K562 (cell line): ENCODE measurements at regions not wholly inside any gene's neighbourhood (a gene's known extent, or its start where the extent isn't known, plus 50 kb on each side); places are given as distances from the start of the nearest gene placed in this dataset.

Experiments used
- ATAC-seq: fragments of 200-7000 bp; cut with Tn5 transposase; 3 replicates; pipeline ENCODE4 v1.9.1; 2020; ENCODE audit warnings: moderate library complexity
- BruUV-seq: library from RNA; stranded (reverse); fragments of 400-500 nt; replicated peaks from 2 replicates; lab custom pipeline; 2021; lab: Mats Ljungman, UMichigan
- CTCF ChIA-PET: fragments of 300-600 bp; formaldehyde crosslinking; extraction: SDS; loops from one replicate; lab custom pipeline; 2021; ENCODE audit warnings: low intra/inter-chr PET ratio; lab: Yijun Ruan, JAX
- POLR2A ChIA-PET: fragments of 300-600, 350-650 bp; sonication (Branson Sonifier 250); formaldehyde crosslinking; extraction: SDS; loops from one replicate; lab custom pipeline; 2021; ENCODE audit warnings: antibody characterized with exemption, inconsistent platforms; lab: Yijun Ruan, JAX
- DNase-seq, 4 experiments: peaks; one replicate each; pipeline versions ENCODE4 v3.0.0 to v3.0.0-alpha.2; 2011 to 2018; ENCODE audit warnings: low spot score in 3 of 4, mixed read lengths in 3 of 4; ENCODE audit errors: extremely low read depth in 1 of 4
- FAIRE-seq: peaks from 2 replicates; lab custom pipeline; 2011; peaks lifted over from hg19 to GRCh38; lab: Jason Lieb, UNC
- H2AFZ ChIP-seq: 2 replicates; pipeline ENCODE4 v1.6.0; 2011; ENCODE audit warnings: low read depth, low read length, control low read depth, inconsistent platforms
- H3K27ac ChIP-seq: fragments of 200-600 bp; 3 replicates; pipeline ENCODE4 v1.8.0; 2011; ENCODE audit warnings: low read depth, mild to moderate bottlenecking, control low read depth, inconsistent platforms, low read length, moderate library complexity, mixed read lengths; ENCODE audit errors: extremely low read depth
- H3K27me3 ChIP-seq, 2 experiments: fragments of 300-600 bp in 1 of 2; 2 replicates in 1 of 2; 3 replicates in 1 of 2; pipeline versions ENCODE4 v1.6.0 to v1.8.0; 2011; ENCODE audit warnings: inconsistent platforms in 2 of 2, low read length in 2 of 2, mild to moderate bottlenecking in 1 of 2, mixed read lengths in 1 of 2, moderate library complexity in 1 of 2; ENCODE audit not compliant: control insufficient read depth in 2 of 2, insufficient read depth in 2 of 2
- H3K36me3 ChIP-seq: fragments of 300-600 bp; 3 replicates; pipeline ENCODE4 v1.8.0; 2011; ENCODE audit warnings: mild to moderate bottlenecking, low read length, inconsistent platforms; ENCODE audit not compliant: control insufficient read depth, insufficient read depth
- H3K4me1 ChIP-seq, 2 experiments: fragments of 200-600 bp in 1 of 2; replicated peaks in 1 of 2; 2 replicates in 1 of 2; 3 replicates in 1 of 2; pipeline versions ENCODE4 v1.5.1 to v1.8.0; 2011; ENCODE audit warnings: inconsistent platforms in 2 of 2, low read length in 2 of 2, mild to moderate bottlenecking in 1 of 2, mixed read lengths in 1 of 2, moderate library complexity in 1 of 2; ENCODE audit not compliant: control insufficient read depth in 2 of 2, insufficient read depth in 2 of 2
- H3K4me2 ChIP-seq: 2 replicates; pipeline ENCODE4 v1.6.1; 2011; ENCODE audit warnings: low read length, control low read depth, inconsistent platforms, mixed read lengths; ENCODE audit not compliant: insufficient read depth
- H3K4me3 ChIP-seq: fragments of 200-600 bp; sonication (generic), shearing (Covaris generic); 2 replicates; pipeline ENCODE4 v1.5.1; 2016; ENCODE audit warnings: control low read depth, inconsistent platforms
- H3K79me2 ChIP-seq: fragments of 200-600 bp; 3 replicates; pipeline ENCODE4 v1.8.0; 2011; ENCODE audit warnings: low read length, inconsistent platforms; ENCODE audit not compliant: control insufficient read depth, insufficient read depth
- H3K9ac ChIP-seq, 2 experiments: 2 replicates each; pipeline versions ENCODE4 v1.6.0 to v1.6.1; 2011; ENCODE audit warnings: low read depth in 2 of 2, low read length in 2 of 2, control low read depth in 1 of 2, inconsistent platforms in 1 of 2, mild to moderate bottlenecking in 1 of 2, mixed read lengths in 1 of 2; ENCODE audit not compliant: insufficient read depth in 1 of 2
- H3K9me1 ChIP-seq: one replicate; pipeline ENCODE4 v1.6.0; 2011; ENCODE audit warnings: inconsistent platforms, mild to moderate bottlenecking, low read length, moderate library complexity; ENCODE audit not compliant: control insufficient read depth, insufficient read depth
- H3K9me3 ChIP-seq: replicated peaks from 2 replicates; pipeline ENCODE4 v1.5.1; 2011; ENCODE audit warnings: low read depth, low read length, inconsistent platforms; ENCODE audit not compliant: control insufficient read depth, insufficient read depth
- H4K20me1 ChIP-seq: replicated peaks from 2 replicates; pipeline ENCODE4 v1.6.1; 2011; ENCODE audit warnings: low read length, inconsistent platforms, mixed read lengths; ENCODE audit not compliant: control insufficient read depth, insufficient read depth
- FOXK2 ChIP-seq, 2 experiments: fragments of 450-650 bp; IDR thresholded peaks in 1 of 2; conservative IDR thresholded peaks in 1 of 2; 2 replicates each; pipeline ENCODE4 v1.6.1; 2016; ENCODE audit warnings: low read depth in 2 of 2, mild to moderate bottlenecking in 1 of 2
- JUND ChIP-seq, 2 experiments: IDR thresholded peaks; 2 replicates in 1 of 2; 3 replicates in 1 of 2; pipeline ENCODE4 v1.6.1; 2011; ENCODE audit warnings: borderline replicate concordance in 2 of 2, low read depth in 2 of 2, low read length in 2 of 2, improper control_type of control experiment in 1 of 2, missing biosample characterization in 1 of 2, missing genetic modification characterization in 1 of 2, missing genetic modification reagents in 1 of 2
- KLF1 ChIP-seq: fragments of 450-650 bp; IDR thresholded peaks from 2 replicates; pipeline ENCODE4 v1.6.1; 2016; ENCODE audit warnings: missing genetic modification characterization, missing compliant biosample characterization
- NFIX ChIP-seq: fragments of 250-450 bp; sonication (Bioruptor Pico); IDR thresholded peaks from 2 replicates; pipeline ENCODE4 v1.4.0; 2020; ENCODE audit warnings: low read depth, mild to moderate bottlenecking, moderate library complexity
- PCBP1 ChIP-seq: fragments of 200-400 bp; formaldehyde crosslinking; IDR thresholded peaks from 2 replicates; pipeline ENCODE4 v1.6.1; 2018; ENCODE audit warnings: mild to moderate bottlenecking, low read depth, low read length; ENCODE audit not compliant: poor library complexity, severe bottlenecking
- SRSF3 ChIP-seq: fragments of 200-400 bp; formaldehyde crosslinking; IDR thresholded peaks from 2 replicates; pipeline ENCODE4 v1.6.1; 2016; ENCODE audit warnings: mild to moderate bottlenecking, low read length, moderate library complexity; ENCODE audit not compliant: insufficient read depth
- SUPT5H ChIP-seq: fragments of 450-650 bp; IDR thresholded peaks from 2 replicates; pipeline ENCODE4 v1.6.1; 2016
- TRIM25 ChIP-seq: fragments of 450-650 bp; IDR thresholded peaks from 2 replicates; pipeline ENCODE4 v1.7.0; 2016; ENCODE audit warnings: borderline replicate concordance
- WHSC1 ChIP-seq: IDR thresholded peaks from one replicate; pipeline ENCODE4 v1.6.1; 2012; ENCODE audit warnings: low read length, control low read depth, inconsistent platforms
- ZBTB2 ChIP-seq: fragments of 450-650 bp; IDR thresholded peaks from 2 replicates; pipeline ENCODE4 v1.6.1; 2016; ENCODE audit warnings: antibody characterized with exemption
- ZFP36 ChIP-seq: fragments of 150-350 bp; IDR thresholded peaks from 2 replicates; pipeline ENCODE4 v1.6.1; 2018; ENCODE audit warnings: low read length, low read depth; ENCODE audit not compliant: partially characterized antibody
- WGBS: fragments of 100-300 bp; shearing (Covaris generic); methylation state at CpG from one replicate; pipeline ENCODE4 v1.1.6; 2016; ENCODE audit warnings: low coverage, mixed read lengths; ENCODE audit not compliant: insufficient coverage; ENCODE audit errors: missing lambda C conversion rate; 5-methylcytosine and 5-hydroxymethylcytosine counted together
- in situ Hi-C: fragments of 300-500 bp; cut with MboI; formaldehyde crosslinking; loops from 4 replicates; pipeline ENCODE4 v1.15.0; 2018; ENCODE audit warnings: inconsistent platforms, mixed read lengths
- intact Hi-C: fragments of 100-400 bp; cut with micrococcal nuclease; formaldehyde crosslinking; loops from 2 replicates; pipeline ENCODE4 v1.14.2; 2022

- Histone ChIP-seq H3K9me1 (no peaks in the 10 kb centered on the region), H3K27me3 (peaks cover 0 to 4% of the 10 kb centered on the region in 2 experiments; a peak in 3 of 5 replicates), H2AFZ (no peak overlapping the region), H3K4me1 (no peaks in the 10 kb centered on the region), H3K27ac (no peak overlapping the region), H3K9ac (no peak overlapping the region), H3K36me3 (no peaks in the 10 kb centered on the region), H3K9me3 (no peaks in the 10 kb centered on the region), H3K4me3 (no peak overlapping the region), H4K20me1 (no peaks in the 10 kb centered on the region), H3K79me2 (no peaks in the 10 kb centered on the region), H3K4me2 (no peak overlapping the region)
- ChIA-PET CTCF (no interaction called here), POLR2A (interaction anchor here (0.7 kb wide), 1 partner anchor 287 kb away, joined by 3 read pairs; no protein-coding TSS in a partner anchor)
- BruUV-seq, result no TSS peak
- DNase-seq, result no peak
- in situ Hi-C loops, result loop anchor here (25.0 kb wide), 1 partner anchor 898 kb away; no protein-coding TSS in a partner anchor
- ATAC-seq, result no peak
- TF ChIP-seq WHSC1, result no peak
- no peak for TF ChIP-seq KLF1 (tag)
- no peak for TF ChIP-seq FOXK2 (conservative IDR thresholded peaks at IDR 0.05 in 1 of 2, IDR thresholded peaks at IDR 0.05 in 1 of 2; ENCODE audit: low read depth in 2 of 2)
- no peak for TF ChIP-seq JUND (IDR thresholded peaks at IDR 0.05; ENCODE audit: borderline replicate concordance, low read depth, low read length)
- TF ChIP-seq JUND (tag; IDR thresholded peaks at IDR 0.05; ENCODE audit: borderline replicate concordance, low read depth, low read length), result no peak
- intact Hi-C loops, result no loop called here
- FAIRE-seq, result no peak
Measured at GRCh38 chr2:158914066-158914465, 54.4 kb upstream of the TANC1 start.

GRCh38 chr2:158914731-158915130 lies 53.7 kb upstream of the TANC1 start:
- DNase-seq, result no peak
- Histone ChIP-seq H3K4me3 (no peak overlapping the region), H4K20me1 (no peaks in the 10 kb centered on the region), H3K9me1 (no peaks in the 10 kb centered on the region), H3K9me3 (no peaks in the 10 kb centered on the region), H3K36me3 (no peaks in the 10 kb centered on the region), H3K27me3 (peaks cover 0 to 4% of the 10 kb centered on the region in 2 experiments; a peak in 3 of 5 replicates), H3K79me2 (no peaks in the 10 kb centered on the region), H3K27ac (no peak overlapping the region), H3K9ac (no peak overlapping the region), H3K4me2 (no peak overlapping the region), H3K4me1 (no peaks in the 10 kb centered on the region), H2AFZ (no peak overlapping the region)
- 0% methylated on average over 2 of the region's 2 CpGs for WGBS
- BruUV-seq, result no TSS peak
- CTCF ChIA-PET, result no interaction called here
- no peak for ATAC-seq
- in situ Hi-C loops, result loop anchor here (25.0 kb wide), 1 partner anchor 898 kb away; no protein-coding TSS in a partner anchor
- POLR2A ChIA-PET, result interaction anchor here (0.6 to 0.7 kb wide), 2 partner anchors 75 to 287 kb away, joined by 3 read pairs; no protein-coding TSS in a partner anchor
- intact Hi-C loops, result no loop called here
- no peak for FAIRE-seq
- TF ChIP-seq SUPT5H (no peak), SRSF3 (no peak), PCBP1 (no peak), TRIM25 (no peak), ZFP36 (no peak), NFIX (CRISPR knock-in tag) (no peak), ZBTB2 (no peak)
